GM21423 (cell line): ENCODE measurements at regions not wholly inside any gene's neighbourhood (a gene's known extent, or its start where the extent isn't known, plus 50 kb on each side); places are given as distances from the start of the nearest gene placed in this dataset.

ENCODE experiments used
- ATAC-seq: cut with Tn5 transposase; IDR thresholded peaks from one replicate; pipeline ENCODE4 v1.9.1; 2021; ENCODE audit warnings: mild to moderate bottlenecking, moderate library complexity; ENCODE audit not compliant: unreplicated experiment

- no peak for ATAC-seq
Observed at GRCh38 chr2:34373586-34374233, 774.6 kb upstream of the FAM98A start.

- ATAC-seq: no peak
Observed at GRCh38 chr2:34372967-34373366, 773.9 kb upstream of the FAM98A start.

- ATAC-seq: no peak
Observed at GRCh38 chr2:34371711-34372110, 772.6 kb upstream of the FAM98A start.

- ATAC-seq: no peak
Observed at GRCh38 chr2:34368304-34368703, 769.2 kb upstream of the FAM98A start.

- ATAC-seq: no peak
Observed at GRCh38 chr2:34365932-34366331, 766.8 kb upstream of the FAM98A start.

- no peak for ATAC-seq
Observed at GRCh38 chr2:34365512-34365911, 766.4 kb upstream of the FAM98A start.

GRCh38 chr2:34353509-34354113 is 754.5 kb upstream of the FAM98A start:
- no peak for ATAC-seq

- ATAC-seq: no peak
Observed at GRCh38 chr2:34349527-34349926, 750.4 kb upstream of the FAM98A start.

- no peak for ATAC-seq
Observed at GRCh38 chr2:34345030-34345429, 745.9 kb upstream of the FAM98A start.

GRCh38 chr2:34340307-34340706 is 741.2 kb upstream of the FAM98A start:
- ATAC-seq: no peak

GRCh38 chr2:34337735-34338134 is 738.6 kb upstream of the FAM98A start:
- no peak for ATAC-seq

- ATAC-seq: no peak
Observed at GRCh38 chr2:34332813-34333212, 733.7 kb upstream of the FAM98A start.

GRCh38 chr2:34320056-34320455 is 721.0 kb upstream of the FAM98A start:
- no peak for ATAC-seq

- ATAC-seq: no peak
Observed at GRCh38 chr2:34317797-34318196, 718.7 kb upstream of the FAM98A start.

- no peak for ATAC-seq
Observed at GRCh38 chr2:34316788-34317187, 717.7 kb upstream of the FAM98A start.

GRCh38 chr2:34311816-34312215 is 712.7 kb upstream of the FAM98A start:
- ATAC-seq: no peak

- ATAC-seq: no peak
Observed at GRCh38 chr2:34308140-34308539, 709.0 kb upstream of the FAM98A start.

- no peak for ATAC-seq
Observed at GRCh38 chr2:34307636-34308035, 708.5 kb upstream of the FAM98A start.

GRCh38 chr2:34306745-34307144 is 707.6 kb upstream of the FAM98A start:
- ATAC-seq: no peak

GRCh38 chr2:34305587-34305986 is 706.5 kb upstream of the FAM98A start:
- no peak for ATAC-seq

- ATAC-seq: no peak
Observed at GRCh38 chr2:34294961-34295360, 695.9 kb upstream of the FAM98A start.

GRCh38 chr2:34291076-34291475 is 692.0 kb upstream of the FAM98A start:
- no peak for ATAC-seq

- ATAC-seq: no peak
Observed at GRCh38 chr2:34288016-34288415, 688.9 kb upstream of the FAM98A start.
